WERI-Rb-1 (cell line): ENCODE measurements at regions not wholly inside any gene's neighbourhood (a gene's known extent, or its start where the extent isn't known, plus 50 kb on each side); places are given as distances from the start of the nearest gene placed in this dataset.

Source experiments
- DNase-seq: peaks from one replicate; pipeline ENCODE4 v3.0.0-alpha.2; 2020
- H3K27ac ChIP-seq: fragments of 250-450 bp; sonication (Bioruptor Pico); 2 replicates; pipeline ENCODE4 v1.5.1; 2020; ENCODE audit warnings: mild to moderate bottlenecking, moderate library complexity
- H3K27me3 ChIP-seq: fragments of 250-450 bp; sonication (Bioruptor Pico); 2 replicates; pipeline ENCODE4 v1.5.1; 2021; ENCODE audit warnings: mild to moderate bottlenecking, low read depth, moderate library complexity; ENCODE audit not compliant: insufficient read depth, severe bottlenecking
- H3K36me3 ChIP-seq: fragments of 250-450 bp; sonication (Bioruptor Pico); 2 replicates; pipeline ENCODE4 v1.5.1; 2020; ENCODE audit warnings: mild to moderate bottlenecking, moderate library complexity
- H3K4me3 ChIP-seq: 2 replicates; pipeline ENCODE4 v1.5.1; 2011; ENCODE audit warnings: low read depth, mild to moderate bottlenecking, control low read depth, low read length
- H3K9me3 ChIP-seq: fragments of 250-450 bp; sonication (Bioruptor Pico); 2 replicates; pipeline ENCODE4 v1.5.1; 2021; ENCODE audit warnings: mild to moderate bottlenecking, moderate library complexity; ENCODE audit not compliant: severe bottlenecking
- CTCF ChIP-seq: IDR thresholded peaks from 2 replicates; pipeline ENCODE4 v1.5.1; 2011; ENCODE audit warnings: low read depth, mild to moderate bottlenecking, control low read depth, inconsistent platforms, low read length

- Histone ChIP-seq H3K4me3 (no peak overlapping the region), H3K36me3 (no peaks in the 10 kb centered on the region), H3K27ac (peak overlapping the region; percentile 57), H3K27me3 (no peaks in the 10 kb centered on the region), H3K9me3 (peaks cover 4% of the 10 kb centered on the region)
- peak; percentile 69 for DNase-seq
- TF ChIP-seq CTCF: no peak
These were observed 129.1 kb upstream of the LGALSL start for GRCh38 chr2:64324746-64325410.

- DNase-seq: no peak
- H3K27ac ChIP-seq: peak overlapping the region; percentile 23
- H3K36me3 ChIP-seq: no peaks in the 10 kb centered on the region
- H3K9me3 ChIP-seq: peaks cover 4% of the 10 kb centered on the region
- no peak for TF ChIP-seq CTCF
- no peaks in the 10 kb centered on the region for H3K27me3 ChIP-seq
- no peak overlapping the region for H3K4me3 ChIP-seq
These were observed 128.5 kb upstream of the LGALSL start for GRCh38 chr2:64325477-64325851.

DNA sequence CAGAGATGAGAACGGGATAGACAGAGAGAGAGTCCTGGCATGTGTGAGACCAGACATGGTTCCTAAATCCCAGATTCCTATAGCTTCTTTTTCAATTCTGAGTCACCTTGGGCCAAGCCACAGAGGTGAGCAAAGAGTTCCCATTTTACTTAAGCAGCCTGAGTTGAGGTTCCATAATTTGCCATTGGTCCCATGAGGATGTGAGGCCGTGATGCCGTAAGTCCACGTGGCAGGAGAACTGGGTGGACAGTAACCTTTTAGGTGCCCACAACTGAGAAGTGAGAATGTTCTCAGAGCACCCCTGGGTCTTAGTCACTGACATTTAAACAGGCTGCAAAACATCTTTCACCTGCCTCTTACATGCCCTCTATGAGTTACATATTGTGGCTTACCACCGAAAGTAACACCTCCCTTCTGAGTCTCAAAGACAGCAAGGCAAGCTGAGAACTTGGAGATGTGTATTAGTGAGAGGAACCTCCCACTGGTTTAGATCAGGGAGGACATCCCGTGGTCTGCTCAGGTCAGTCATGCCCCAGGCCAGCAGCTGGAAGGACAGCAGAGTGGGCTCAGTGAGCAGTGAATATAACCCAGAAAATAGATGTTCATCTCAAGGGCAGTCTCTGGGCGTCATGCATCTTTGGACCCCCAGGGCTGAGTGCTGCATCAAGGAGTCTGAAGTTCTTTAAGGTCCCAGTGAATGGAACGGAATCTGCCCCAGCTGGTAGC lies 127.9 kb upstream of the LGALSL start:
- Histone ChIP-seq H3K9me3 (peaks cover 2% of the 10 kb centered on the region), H3K4me3 (no peak overlapping the region), H3K27ac (no peak overlapping the region), H3K27me3 (no peaks in the 10 kb centered on the region), H3K36me3 (no peaks in the 10 kb centered on the region)
- peak; percentile 7 for DNase-seq
- TF ChIP-seq CTCF: no peak

GRCh38 chr2:64326578-64327050 lies 127.3 kb upstream of the LGALSL start:
- no peaks in the 10 kb centered on the region for H3K36me3 ChIP-seq
- H3K27me3 ChIP-seq: no peaks in the 10 kb centered on the region
- no peak for TF ChIP-seq CTCF
- H3K9me3 ChIP-seq: no peaks in the 10 kb centered on the region
- peak; percentile 4 for DNase-seq
- H3K4me3 ChIP-seq: no peak overlapping the region
- no peak overlapping the region for H3K27ac ChIP-seq

- no peak for DNase-seq
- Histone ChIP-seq H3K27me3 (no peaks in the 10 kb centered on the region), H3K9me3 (no peaks in the 10 kb centered on the region), H3K27ac (no peak overlapping the region), H3K36me3 (no peaks in the 10 kb centered on the region), H3K4me3 (no peak overlapping the region)
- TF ChIP-seq CTCF: no peak
These were observed 126.8 kb upstream of the LGALSL start for GRCh38 chr2:64327129-64327509.
